Brain microvascular endothelial cell (primary cell): ENCODE measurements at regions not wholly inside any gene's neighbourhood (a gene's known extent, or its start where the extent isn't known, plus 50 kb on each side); places are given as distances from the start of the nearest gene placed in this dataset.

ENCODE experiments used
- DNase-seq: peaks from one replicate; pipeline ENCODE4 v3.0.0-alpha.2; 2020
- H3K27ac ChIP-seq: fragments of 250-450 bp; sonication (Bioruptor Pico); 2 replicates; pipeline ENCODE4 v1.5.1; 2020; ENCODE audit warnings: mild to moderate bottlenecking, moderate library complexity
- H3K27me3 ChIP-seq: fragments of 250-450 bp; sonication (Bioruptor Pico); replicated peaks from 2 replicates; pipeline ENCODE4 v1.5.1; 2020; ENCODE audit warnings: mild to moderate bottlenecking
- H3K36me3 ChIP-seq: fragments of 250-450 bp; sonication (Bioruptor Pico); replicated peaks from 2 replicates; pipeline ENCODE4 v1.5.1; 2020; ENCODE audit warnings: mild to moderate bottlenecking
- H3K4me3 ChIP-seq: 2 replicates; pipeline ENCODE4 v1.5.1; 2011; ENCODE audit warnings: low read depth, mild to moderate bottlenecking, control low read depth, low read length, moderate library complexity
- CTCF ChIP-seq: IDR thresholded peaks from 2 replicates; pipeline ENCODE4 v1.5.1; 2011; ENCODE audit warnings: low read depth, mild to moderate bottlenecking, moderate library complexity, low read length, control low read depth, inconsistent platforms; ENCODE audit errors: missing control alignments
- in situ Hi-C: cut with HindIII; loops from 2 replicates; pipeline ENCODE4 v1.10.0; 2017; ENCODE audit warnings: low sequenced_read_pairs, low pct_ligation_motif_present

GRCh38 chr6:114524081-114524480, 181.3 kb upstream of the HS3ST5 start:
- H3K36me3 ChIP-seq: no peaks in the 10 kb centered on the region
- H3K27ac ChIP-seq: no peak overlapping the region
- in situ Hi-C loops: no loop called here
- DNase-seq: no peak
- H3K27me3 ChIP-seq: no peaks in the 10 kb centered on the region
- no peak for TF ChIP-seq CTCF
- H3K4me3 ChIP-seq: no peak overlapping the region

GRCh38 chr6:114523508-114523907, 180.7 kb upstream of the HS3ST5 start:
- no peak overlapping the region for H3K27ac ChIP-seq
- DNase-seq: no peak
- H3K27me3 ChIP-seq: no peaks in the 10 kb centered on the region
- H3K36me3 ChIP-seq: no peaks in the 10 kb centered on the region
- no peak for TF ChIP-seq CTCF
- H3K4me3 ChIP-seq: no peak overlapping the region
- in situ Hi-C loops: no loop called here

GRCh38 chr6:114521926-114522325, 179.1 kb upstream of the HS3ST5 start:
- DNase-seq: no peak
- Histone ChIP-seq H3K27ac (no peak overlapping the region), H3K36me3 (no peaks in the 10 kb centered on the region), H3K4me3 (no peak overlapping the region), H3K27me3 (no peaks in the 10 kb centered on the region)
- in situ Hi-C loops: no loop called here
- no peak for TF ChIP-seq CTCF

GRCh38 chr6:114520976-114521375, 178.2 kb upstream of the HS3ST5 start:
- Histone ChIP-seq H3K27me3 (no peaks in the 10 kb centered on the region), H3K27ac (no peak overlapping the region), H3K4me3 (no peak overlapping the region), H3K36me3 (no peaks in the 10 kb centered on the region)
- no peak for TF ChIP-seq CTCF
- in situ Hi-C loops: no loop called here
- no peak for DNase-seq

- no peak for DNase-seq
- H3K4me3 ChIP-seq: no peak overlapping the region
- no peaks in the 10 kb centered on the region for H3K27me3 ChIP-seq
- TF ChIP-seq CTCF: no peak
- H3K36me3 ChIP-seq: no peaks in the 10 kb centered on the region
- no peak overlapping the region for H3K27ac ChIP-seq
- in situ Hi-C loops: no loop called here
Observed at GRCh38 chr6:114514170-114514569, 171.3 kb upstream of the HS3ST5 start.

GRCh38 chr6:114471450-114471849, 128.6 kb upstream of the HS3ST5 start:
- Histone ChIP-seq H3K27me3 (no peaks in the 10 kb centered on the region), H3K4me3 (no peak overlapping the region), H3K36me3 (no peaks in the 10 kb centered on the region), H3K27ac (no peak overlapping the region)
- in situ Hi-C loops: no loop called here
- DNase-seq: no peak
- TF ChIP-seq CTCF: no peak
